ENCODE measurements at regions not wholly inside any gene's neighbourhood (a gene's known extent, or its start where the extent isn't known, plus 50 kb on each side); places are given as distances from the start of the nearest gene placed in this dataset.
"Not testable (repeated sequence)": the region's sequence is repeated elsewhere in the genome, so short reads cannot be mapped to it uniquely, and the experiment has no call there.

- TF ChIP-seq CTCF (IDR thresholded peaks at IDR 0.05; ENCODE audit: insufficient read depth, low read length) = not testable (repeated sequence)
- TF ChIP-seq, protein P1, sequence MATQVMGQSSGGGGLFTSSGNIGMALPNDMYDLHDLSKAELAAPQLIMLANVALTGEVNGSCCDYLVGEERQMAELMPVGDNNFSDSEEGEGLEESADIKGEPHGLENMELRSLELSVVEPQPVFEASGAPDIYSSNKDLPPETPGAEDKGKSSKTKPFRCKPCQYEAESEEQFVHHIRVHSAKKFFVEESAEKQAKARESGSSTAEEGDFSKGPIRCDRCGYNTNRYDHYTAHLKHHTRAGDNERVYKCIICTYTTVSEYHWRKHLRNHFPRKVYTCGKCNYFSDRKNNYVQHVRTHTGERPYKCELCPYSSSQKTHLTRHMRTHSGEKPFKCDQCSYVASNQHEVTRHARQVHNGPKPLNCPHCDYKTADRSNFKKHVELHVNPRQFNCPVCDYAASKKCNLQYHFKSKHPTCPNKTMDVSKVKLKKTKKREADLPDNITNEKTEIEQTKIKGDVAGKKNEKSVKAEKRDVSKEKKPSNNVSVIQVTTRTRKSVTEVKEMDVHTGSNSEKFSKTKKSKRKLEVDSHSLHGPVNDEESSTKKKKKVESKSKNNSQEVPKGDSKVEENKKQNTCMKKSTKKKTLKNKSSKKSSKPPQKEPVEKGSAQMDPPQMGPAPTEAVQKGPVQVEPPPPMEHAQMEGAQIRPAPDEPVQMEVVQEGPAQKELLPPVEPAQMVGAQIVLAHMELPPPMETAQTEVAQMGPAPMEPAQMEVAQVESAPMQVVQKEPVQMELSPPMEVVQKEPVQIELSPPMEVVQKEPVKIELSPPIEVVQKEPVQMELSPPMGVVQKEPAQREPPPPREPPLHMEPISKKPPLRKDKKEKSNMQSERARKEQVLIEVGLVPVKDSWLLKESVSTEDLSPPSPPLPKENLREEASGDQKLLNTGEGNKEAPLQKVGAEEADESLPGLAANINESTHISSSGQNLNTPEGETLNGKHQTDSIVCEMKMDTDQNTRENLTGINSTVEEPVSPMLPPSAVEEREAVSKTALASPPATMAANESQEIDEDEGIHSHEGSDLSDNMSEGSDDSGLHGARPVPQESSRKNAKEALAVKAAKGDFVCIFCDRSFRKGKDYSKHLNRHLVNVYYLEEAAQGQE (IDR thresholded peaks at IDR 0.05; ENCODE audit: insufficient replicate concordance, low read depth) = not testable (repeated sequence)
Observed at GRCh38 chr2:111505267-111505666, 378.7 kb downstream of the ANAPC1 start.
